A549 (cell line): ENCODE measurements at regions not wholly inside any gene's neighbourhood (a gene's known extent, or its start where the extent isn't known, plus 50 kb on each side); places are given as distances from the start of the nearest gene placed in this dataset.

ENCODE experiments used
- CEBPB ChIP-seq, 2 experiments: fragments of >200 bp in 1 of 2; sonication (Bioruptor Twin) in 1 of 2; formaldehyde crosslinking in 1 of 2; IDR thresholded peaks; 2 replicates each; pipeline ENCODE4 v1.6.1; 2012 to 2016
- CTCF ChIP-seq: fragments of >200 bp; sonication (Bioruptor Twin); formaldehyde crosslinking; IDR thresholded peaks from 3 replicates; pipeline ENCODE4 v1.5.1; 2016
- E2F6 ChIP-seq: IDR thresholded peaks from 2 replicates; pipeline ENCODE4 v1.6.1; 2012; ENCODE audit warnings: low read depth, borderline replicate concordance
- EHMT2 ChIP-seq: fragments of 200-600 bp; sonication (generic); IDR thresholded peaks from 2 replicates; pipeline ENCODE4 v1.6.1; 2016; ENCODE audit warnings: antibody characterized with exemption, low read depth, mild to moderate bottlenecking, moderate library complexity
- HOXA7 ChIP-seq: fragments of 250-450 bp; sonication (Bioruptor Pico); IDR thresholded peaks from 2 replicates; pipeline ENCODE4 v1.5.0; 2020; ENCODE audit warnings: mild to moderate bottlenecking, moderate library complexity
- MAFK ChIP-seq: fragments of 450-650 bp; IDR thresholded peaks from 2 replicates; pipeline ENCODE4 v1.6.1; 2014; ENCODE audit not compliant: partially characterized antibody
- MYC ChIP-seq: IDR thresholded peaks from 2 replicates; pipeline ENCODE4 v1.6.1; 2012; ENCODE audit warnings: mild to moderate bottlenecking, inconsistent platforms, low read length, improper control_type of control experiment, borderline replicate concordance
- POLR2A ChIP-seq: IDR thresholded peaks from 2 replicates; pipeline ENCODE4 v1.6.1; 2012; ENCODE audit warnings: mild to moderate bottlenecking, low read length
- POLR2AphosphoS2 ChIP-seq: conservative IDR thresholded peaks from 2 replicates; pipeline ENCODE4 v1.6.1; 2012; ENCODE audit warnings: low read length, improper control_type of control experiment, inconsistent platforms
- RCOR1 ChIP-seq: fragments of 150-350 bp; IDR thresholded peaks from 2 replicates; pipeline ENCODE4 v1.6.1; 2014; ENCODE audit warnings: antibody characterized with exemption, low read length, low read depth
- SMC3 ChIP-seq: fragments of >200 bp; sonication (Bioruptor Twin); formaldehyde crosslinking; IDR thresholded peaks from 3 replicates; pipeline ENCODE4 v1.6.1; 2018; ENCODE audit warnings: inconsistent platforms
- ZFP36 ChIP-seq: fragments of 450-650 bp; IDR thresholded peaks from 2 replicates; pipeline ENCODE4 v1.6.1; 2014; ENCODE audit warnings: borderline replicate concordance; ENCODE audit not compliant: partially characterized antibody

DNA sequence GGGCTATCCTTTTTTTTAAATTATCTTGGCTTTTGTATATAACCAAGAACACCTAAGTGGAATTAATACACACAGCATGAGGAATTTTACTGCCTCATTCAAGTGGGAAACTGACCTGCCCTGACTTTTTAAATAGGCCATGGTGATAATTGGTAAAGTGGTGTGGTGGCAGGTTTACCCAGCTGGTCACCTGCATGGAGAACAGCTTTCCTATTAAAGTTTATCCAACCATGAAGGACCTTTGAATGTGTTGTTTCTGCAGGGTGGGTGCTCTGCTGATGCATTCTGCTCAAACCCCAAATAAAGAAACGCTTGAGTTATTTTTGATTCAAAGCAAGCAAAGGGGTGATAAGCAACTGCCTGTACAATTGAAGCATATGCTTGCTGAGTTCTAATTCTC, 261.0 kb upstream of the GRIN3A start:
- no peak for TF ChIP-seq CTCF
- TF ChIP-seq SMC3 = no peak
- no peak for TF ChIP-seq POLR2AphosphoS2
- TF ChIP-seq EHMT2 = no peak
- no peak for TF ChIP-seq POLR2A
- TF ChIP-seq MYC = no peak
- no peak for TF ChIP-seq MAFK
- TF ChIP-seq RCOR1 = no peak
- no peak for TF ChIP-seq CEBPB (IDR thresholded peaks at IDR 0.05)
- no peak for TF ChIP-seq ZFP36
- no peak for TF ChIP-seq HOXA7 (CRISPR knock-in tag)
- TF ChIP-seq E2F6 = no peak
